ENCODE measurements at regions not wholly inside any gene's neighbourhood (a gene's known extent, or its start where the extent isn't known, plus 50 kb on each side); places are given as distances from the start of the nearest gene placed in this dataset.

DNA sequence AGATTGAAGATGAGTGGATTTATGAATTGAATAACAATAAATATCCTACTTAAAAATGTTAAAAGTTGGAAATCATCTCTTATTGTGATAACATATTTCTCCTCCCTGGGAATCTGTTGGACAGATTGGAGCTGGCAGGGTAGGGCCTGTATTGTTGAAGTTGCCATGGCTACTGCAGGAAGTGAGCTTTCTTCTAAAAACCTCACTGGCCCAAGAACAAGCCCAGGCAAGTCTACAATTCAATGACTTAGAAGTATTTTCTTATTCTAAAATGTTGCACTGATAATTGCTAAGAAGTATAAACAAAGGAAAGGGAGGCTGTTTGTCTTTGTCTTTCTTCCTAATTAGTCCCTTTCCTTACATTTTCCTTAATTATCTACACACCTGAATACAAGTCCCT lies 112.1 kb downstream of the DLEU7 start:
- no peak overlapping the region for H3K9ac ChIP-seq (ENCODE audit: low read length)
- no peak overlapping the region for H3K27ac ChIP-seq (ENCODE audit: low read depth, low read length, poor library complexity, severe bottlenecking)
- H3K79me2 ChIP-seq (ENCODE audit: insufficient read depth, low read length) = no peaks in the 10 kb centered on the region
- H3K4me1 ChIP-seq (ENCODE audit: insufficient read depth, low read length, severe bottlenecking) = peaks cover 21% of the 10 kb centered on the region
- no peaks in the 10 kb centered on the region for H3K9me2 ChIP-seq (ENCODE audit: low read depth, low read length)
- no peaks in the 10 kb centered on the region for H3K27me3 ChIP-seq (ENCODE audit: insufficient read depth, low read length)
- H3K4me2 ChIP-seq (ENCODE audit: low read length) = no peak overlapping the region
- H2AFZ ChIP-seq (ENCODE audit: low read length) = no peak overlapping the region; the same call in 1 of the 2 replicates
- no peak overlapping the region for H3K4me3 ChIP-seq (ENCODE audit: low read depth, low read length, poor library complexity, severe bottlenecking)
- no peaks in the 10 kb centered on the region for H4K20me1 ChIP-seq (ENCODE audit: insufficient read depth, low read length)
- TF ChIP-seq EZH2 (IDR thresholded peaks at IDR 0.05; ENCODE audit: borderline replicate concordance, low read length) = no peak
- TF ChIP-seq, protein P1, sequence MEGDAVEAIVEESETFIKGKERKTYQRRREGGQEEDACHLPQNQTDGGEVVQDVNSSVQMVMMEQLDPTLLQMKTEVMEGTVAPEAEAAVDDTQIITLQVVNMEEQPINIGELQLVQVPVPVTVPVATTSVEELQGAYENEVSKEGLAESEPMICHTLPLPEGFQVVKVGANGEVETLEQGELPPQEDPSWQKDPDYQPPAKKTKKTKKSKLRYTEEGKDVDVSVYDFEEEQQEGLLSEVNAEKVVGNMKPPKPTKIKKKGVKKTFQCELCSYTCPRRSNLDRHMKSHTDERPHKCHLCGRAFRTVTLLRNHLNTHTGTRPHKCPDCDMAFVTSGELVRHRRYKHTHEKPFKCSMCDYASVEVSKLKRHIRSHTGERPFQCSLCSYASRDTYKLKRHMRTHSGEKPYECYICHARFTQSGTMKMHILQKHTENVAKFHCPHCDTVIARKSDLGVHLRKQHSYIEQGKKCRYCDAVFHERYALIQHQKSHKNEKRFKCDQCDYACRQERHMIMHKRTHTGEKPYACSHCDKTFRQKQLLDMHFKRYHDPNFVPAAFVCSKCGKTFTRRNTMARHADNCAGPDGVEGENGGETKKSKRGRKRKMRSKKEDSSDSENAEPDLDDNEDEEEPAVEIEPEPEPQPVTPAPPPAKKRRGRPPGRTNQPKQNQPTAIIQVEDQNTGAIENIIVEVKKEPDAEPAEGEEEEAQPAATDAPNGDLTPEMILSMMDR (IDR thresholded peaks at IDR 0.05; ENCODE audit: low read length) = no peak
- H3K9me3 ChIP-seq (ENCODE audit: low read length) = peaks cover 9% of the 10 kb centered on the region
- H3K36me3 ChIP-seq (ENCODE audit: insufficient read depth, low read length) = no peaks in the 10 kb centered on the region; the same call in 1 of the 2 replicates
- no peaks in the 10 kb centered on the region for H3F3A ChIP-seq (ENCODE audit: insufficient read depth, low read length)

DNA sequence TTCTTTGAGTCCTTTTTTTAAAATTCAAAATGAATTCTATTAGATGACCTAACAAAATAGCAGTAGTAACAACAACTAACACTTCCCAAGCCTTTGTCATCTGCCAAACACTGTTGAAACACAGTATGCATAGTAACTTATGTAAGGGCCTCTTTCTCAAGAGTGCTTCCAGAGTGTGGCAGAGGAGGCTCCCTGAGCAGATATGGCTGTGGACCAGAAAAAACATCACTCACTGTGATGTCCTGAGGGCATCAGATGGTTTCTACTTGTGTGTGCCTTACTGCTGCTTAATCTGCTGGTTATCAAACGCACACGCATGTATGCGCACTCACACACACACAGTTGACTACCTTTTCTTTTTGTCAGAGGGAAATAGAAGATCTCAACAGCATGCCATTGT lies 110.8 kb downstream of the DLEU7 start:
- Histone ChIP-seq H3K4me2 (ENCODE audit: low read length) (no peak overlapping the region), H3K4me1 (ENCODE audit: insufficient read depth, low read length, severe bottlenecking) (peaks cover 8% of the 10 kb centered on the region), H3K9me2 (ENCODE audit: low read depth, low read length) (no peaks in the 10 kb centered on the region), H3K79me2 (ENCODE audit: insufficient read depth, low read length) (no peaks in the 10 kb centered on the region), H3K27me3 (ENCODE audit: insufficient read depth, low read length) (no peaks in the 10 kb centered on the region), H3F3A (ENCODE audit: insufficient read depth, low read length) (no peaks in the 10 kb centered on the region; the same call in 1 of the 2 replicates), H2AFZ (ENCODE audit: low read length) (no peak overlapping the region), H3K9ac (ENCODE audit: low read length) (no peak overlapping the region), H4K20me1 (ENCODE audit: insufficient read depth, low read length) (no peaks in the 10 kb centered on the region), H3K9me3 (ENCODE audit: low read length) (peaks cover 9% of the 10 kb centered on the region), H3K27ac (ENCODE audit: low read depth, low read length, poor library complexity, severe bottlenecking) (no peak overlapping the region), H3K4me3 (ENCODE audit: low read depth, low read length, poor library complexity, severe bottlenecking) (no peak overlapping the region), H3K36me3 (ENCODE audit: insufficient read depth, low read length) (no peaks in the 10 kb centered on the region; the same call in 1 of the 2 replicates)
- TF ChIP-seq, protein P1 (IDR thresholded peaks at IDR 0.05; ENCODE audit: low read length) = no peak
- TF ChIP-seq EZH2 (IDR thresholded peaks at IDR 0.05; ENCODE audit: borderline replicate concordance, low read length) = no peak

- H3K4me2 ChIP-seq (ENCODE audit: low read length) = no peak overlapping the region
- H3K4me1 ChIP-seq (ENCODE audit: insufficient read depth, low read length, severe bottlenecking) = peaks cover 4% of the 10 kb centered on the region
- H3K36me3 ChIP-seq (ENCODE audit: insufficient read depth, low read length) = no peaks in the 10 kb centered on the region; the same call in 1 of the 2 replicates
- H3K27me3 ChIP-seq (ENCODE audit: insufficient read depth, low read length) = no peaks in the 10 kb centered on the region
- H4K20me1 ChIP-seq (ENCODE audit: insufficient read depth, low read length) = no peaks in the 10 kb centered on the region
- H3K4me3 ChIP-seq (ENCODE audit: low read depth, low read length, poor library complexity, severe bottlenecking) = no peak overlapping the region
- no peak overlapping the region for H3K27ac ChIP-seq (ENCODE audit: low read depth, low read length, poor library complexity, severe bottlenecking)
- no peaks in the 10 kb centered on the region for H3K9me2 ChIP-seq (ENCODE audit: low read depth, low read length)
- H3F3A ChIP-seq (ENCODE audit: insufficient read depth, low read length) = no peaks in the 10 kb centered on the region; the same call in 1 of the 2 replicates
- TF ChIP-seq, protein P1 (IDR thresholded peaks at IDR 0.05; ENCODE audit: low read length) = no peak
- no peak for TF ChIP-seq EZH2 (IDR thresholded peaks at IDR 0.05; ENCODE audit: borderline replicate concordance, low read length)
- H2AFZ ChIP-seq (ENCODE audit: low read length) = no peak overlapping the region
- H3K9ac ChIP-seq (ENCODE audit: low read length) = no peak overlapping the region
- peaks cover 9% of the 10 kb centered on the region for H3K9me3 ChIP-seq (ENCODE audit: low read length)
- H3K79me2 ChIP-seq (ENCODE audit: insufficient read depth, low read length) = no peaks in the 10 kb centered on the region
Observed at GRCh38 chr13:50733392-50733791, 110.1 kb downstream of the DLEU7 start.

All from OCI-LY1 (cell line).